Pulmonary artery endothelial cell (primary cell): ENCODE measurements at regions not wholly inside any gene's neighbourhood (a gene's known extent, or its start where the extent isn't known, plus 50 kb on each side); places are given as distances from the start of the nearest gene placed in this dataset.

Experiments used
- DNase-seq: peaks from one replicate; pipeline ENCODE4 v3.0.0-alpha.2; 2011; ENCODE audit warnings: low read depth, low spot score

DNA sequence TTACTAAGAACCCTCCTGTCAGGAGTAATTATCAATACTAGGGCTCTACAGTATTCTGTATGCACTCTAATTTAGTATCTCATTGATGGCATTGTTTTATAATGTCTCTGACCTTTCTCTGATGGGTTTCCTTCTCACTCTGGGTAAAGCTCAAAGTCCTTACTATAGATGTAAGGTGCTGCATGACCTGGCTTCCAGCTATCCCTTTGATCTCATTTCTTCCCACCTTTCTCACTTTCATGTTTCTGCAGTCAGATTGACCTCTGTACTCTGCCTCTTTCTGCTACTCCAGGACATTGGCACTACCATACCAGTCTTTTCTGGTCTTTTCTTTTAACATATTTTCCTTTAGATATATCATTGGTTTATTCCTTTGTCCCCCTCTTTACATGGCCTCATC is 2332.8 kb upstream of the C9orf72 start:
- DNase-seq = no peak

DNA sequence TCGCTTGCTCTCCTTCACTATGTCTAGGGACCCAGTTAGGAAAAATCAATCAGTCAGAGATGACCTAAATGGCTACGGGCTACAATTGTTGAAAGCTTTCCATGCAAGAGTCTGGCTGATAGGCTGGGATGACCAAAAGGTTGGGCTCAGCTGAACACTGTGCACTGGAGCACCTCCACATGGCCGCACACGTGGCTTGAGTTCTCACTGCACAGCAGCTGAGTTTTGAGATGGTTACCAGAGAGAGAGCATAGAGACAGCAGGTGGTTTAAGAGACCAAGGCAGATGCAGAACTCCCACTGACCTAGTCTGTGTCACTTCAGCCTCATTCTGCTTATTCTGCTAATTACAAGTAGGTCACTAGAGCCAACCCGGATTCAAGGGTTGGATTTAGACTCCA is 2354.8 kb upstream of the C9orf72 start:
- no peak for DNase-seq

DNA sequence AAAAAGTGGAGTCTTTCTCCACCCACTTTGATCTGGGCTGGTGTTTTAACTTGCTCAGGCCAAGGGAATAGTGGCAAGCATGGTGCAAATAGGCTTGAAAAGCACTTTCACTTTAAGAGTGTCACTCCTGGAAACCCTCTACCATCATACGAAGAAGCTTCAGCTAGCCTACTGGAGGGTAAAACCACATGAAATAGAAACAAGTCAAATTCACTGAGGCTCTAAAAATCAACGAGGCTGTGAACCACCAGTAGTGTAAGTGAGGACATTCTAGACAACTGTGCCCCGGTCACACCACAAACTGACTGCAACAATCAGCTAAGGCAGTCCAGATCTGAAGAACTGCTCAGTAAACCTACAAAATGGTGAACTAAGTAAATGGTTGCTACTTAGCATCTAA is 2366.3 kb upstream of the C9orf72 start:
- no peak for DNase-seq

- no peak for DNase-seq
Measured at GRCh38 chr9:29945012-29945411, 2371.7 kb upstream of the C9orf72 start.

DNA sequence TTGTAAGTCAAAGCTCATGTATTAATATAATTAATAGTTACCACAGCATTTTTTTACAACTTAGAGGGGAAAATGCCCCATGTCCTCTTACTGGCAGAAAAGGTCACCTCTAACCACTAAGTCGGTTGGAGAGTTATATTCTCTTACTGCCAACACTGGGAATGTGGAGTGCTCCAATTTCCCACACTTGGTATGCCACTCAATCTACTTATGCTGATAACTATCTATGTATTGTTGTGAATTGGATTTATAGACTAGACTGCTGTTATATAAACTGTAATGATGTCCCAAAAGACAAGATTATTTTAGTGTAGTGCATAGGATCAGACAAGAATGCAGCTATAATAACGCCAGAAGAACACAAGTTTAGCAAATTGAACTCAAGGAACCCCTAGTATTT is 2385.2 kb upstream of the C9orf72 start:
- no peak for DNase-seq

- DNase-seq = no peak
Measured at GRCh38 chr9:29965834-29966233, 2392.6 kb upstream of the C9orf72 start.

DNA sequence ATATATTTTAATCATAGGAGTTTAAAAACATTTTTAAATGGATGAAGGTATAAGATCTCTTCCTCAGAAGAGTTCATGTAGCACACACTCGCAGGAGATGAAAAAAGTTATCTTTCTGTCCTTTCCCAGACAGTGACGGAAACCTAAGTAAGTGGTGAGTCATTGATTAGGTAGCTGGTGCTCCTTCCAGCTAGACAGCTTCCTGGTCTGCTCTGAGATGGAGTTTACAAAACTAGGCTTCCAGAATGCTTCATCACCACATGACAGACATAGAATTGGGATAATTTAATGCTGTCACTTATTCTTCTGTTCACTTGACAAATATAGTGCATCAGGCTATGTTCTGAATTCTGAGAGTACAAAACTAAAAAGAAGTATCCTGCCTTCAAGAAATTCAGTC is 2393.0 kb upstream of the C9orf72 start:
- DNase-seq = no peak

DNA sequence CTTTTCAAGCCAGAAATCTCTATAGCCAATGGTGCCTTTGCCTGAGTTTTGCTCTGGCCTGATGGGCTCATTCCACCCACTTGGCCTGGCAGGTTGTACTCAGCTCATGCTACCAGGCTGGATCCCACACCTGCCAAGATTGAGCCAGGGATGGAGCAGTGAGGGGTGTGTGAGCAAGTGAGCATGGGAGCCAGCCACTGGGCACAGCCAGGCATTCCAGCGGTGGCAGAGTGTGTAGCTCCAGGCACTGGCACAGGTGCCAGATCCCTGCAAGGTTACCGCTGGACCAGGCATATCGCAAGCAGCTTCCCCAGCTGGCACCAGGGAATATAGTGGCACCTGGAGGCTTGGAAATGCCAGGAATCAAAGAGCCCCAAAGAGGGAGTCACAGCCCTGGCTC is 2395.6 kb upstream of the C9orf72 start:
- no peak for DNase-seq

GRCh38 chr9:29969408-29969807 is 2396.1 kb upstream of the C9orf72 start:
- DNase-seq = no peak

- DNase-seq = no peak
Measured at GRCh38 chr9:29969856-29970647, 2396.8 kb upstream of the C9orf72 start.

- DNase-seq = no peak
Measured at GRCh38 chr9:29974197-29974596, 2400.9 kb upstream of the C9orf72 start.

GRCh38 chr9:29976981-29977380 is 2403.7 kb upstream of the C9orf72 start:
- no peak for DNase-seq

DNA sequence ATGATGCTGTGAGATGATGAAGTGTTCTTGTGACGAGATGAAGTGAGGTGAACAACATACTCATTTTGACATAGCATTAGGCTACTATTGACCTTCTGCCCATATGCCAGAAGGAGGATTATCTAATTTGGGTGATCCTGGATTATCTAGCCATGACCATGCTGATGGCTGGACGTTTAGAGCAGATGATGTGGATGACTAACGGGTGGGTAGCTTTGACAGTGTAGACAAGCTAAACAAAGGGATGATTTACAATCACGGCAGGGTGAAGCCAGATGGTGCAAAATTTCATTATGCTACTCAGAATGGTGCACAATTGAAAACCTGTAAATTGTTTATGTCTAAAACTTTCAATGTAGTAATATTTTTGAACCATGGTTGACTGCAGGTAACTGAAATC is 2403.4 kb upstream of the ACO1 start:
- no peak for DNase-seq

DNA sequence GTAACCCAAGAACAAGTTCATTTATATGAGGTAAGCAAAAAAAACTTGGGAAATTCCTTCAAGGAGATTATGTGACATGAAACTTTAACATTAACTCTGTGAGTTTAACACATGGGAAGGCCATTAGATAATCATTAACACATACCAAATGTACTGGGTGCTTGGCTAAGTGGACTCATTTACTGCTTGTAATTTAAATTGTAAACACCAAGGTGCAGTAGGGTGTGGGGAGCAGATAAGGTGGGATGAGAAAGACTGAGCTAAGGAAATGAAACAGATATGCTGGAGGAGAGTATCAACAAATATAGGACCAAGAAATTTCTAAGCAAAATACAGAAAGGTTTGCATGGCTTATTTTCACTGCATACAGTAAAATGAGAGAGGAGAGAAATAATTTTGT is 2384.8 kb upstream of the ACO1 start:
- no peak for DNase-seq

DNA sequence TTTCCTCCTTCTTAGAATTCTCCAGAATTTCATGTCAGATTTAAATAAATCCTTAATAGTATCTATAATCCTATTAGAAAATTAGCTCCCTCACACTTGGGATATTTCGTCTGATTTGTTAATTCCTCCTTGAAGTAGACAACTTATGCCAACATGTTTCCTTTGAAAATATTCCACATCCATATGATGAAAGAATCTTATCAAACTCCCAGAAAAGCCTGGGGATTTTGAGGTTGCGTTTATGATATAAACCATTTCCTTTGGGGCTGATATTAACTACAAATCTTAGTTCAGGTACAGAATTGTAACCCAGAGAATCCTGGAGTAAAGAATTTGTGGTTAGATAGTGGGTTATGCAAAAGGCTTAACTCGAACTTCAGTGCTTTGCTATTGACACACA is 2373.8 kb upstream of the ACO1 start:
- DNase-seq = no peak

DNA sequence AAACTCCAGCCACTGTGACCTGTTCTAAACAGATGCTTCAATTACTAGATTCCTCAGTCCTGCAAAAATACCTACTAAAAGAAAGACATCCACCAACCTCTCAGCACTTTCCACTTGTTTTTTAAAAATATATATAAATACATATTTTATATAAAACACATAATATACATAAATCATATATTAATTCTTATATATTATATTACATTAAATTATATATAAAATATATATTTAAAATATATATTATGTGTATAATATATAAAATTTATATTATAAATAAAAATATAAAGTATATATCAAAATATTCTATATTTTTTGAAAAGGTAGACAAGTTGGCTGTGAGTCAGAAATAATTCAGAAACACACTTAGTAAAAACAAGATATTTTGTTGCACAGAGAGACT is 2371.8 kb upstream of the ACO1 start:
- no peak for DNase-seq

DNA sequence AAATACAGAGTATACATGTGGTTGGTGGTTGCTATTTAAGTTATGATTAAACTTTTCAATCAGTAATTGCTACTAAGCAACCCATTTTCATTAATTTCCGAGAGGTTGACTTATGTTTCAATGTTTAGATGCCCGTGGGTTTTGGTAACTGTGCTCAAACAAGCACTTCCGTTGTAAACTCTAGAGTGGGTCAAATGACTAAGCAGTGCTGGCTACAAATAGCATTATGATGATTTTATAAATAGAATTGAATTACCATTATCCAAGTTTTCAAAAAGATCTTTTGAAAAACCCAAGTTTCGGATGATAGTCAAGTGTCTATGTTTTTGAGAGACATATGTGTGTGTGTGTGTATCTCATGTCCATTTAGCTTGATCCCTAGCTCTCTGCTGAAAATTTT is 2369.4 kb upstream of the ACO1 start:
- no peak for DNase-seq

GRCh38 chr9:30020161-30020560 is 2364.3 kb upstream of the ACO1 start:
- DNase-seq = no peak

GRCh38 chr9:30035761-30036160 is 2348.7 kb upstream of the ACO1 start:
- no peak for DNase-seq

DNA sequence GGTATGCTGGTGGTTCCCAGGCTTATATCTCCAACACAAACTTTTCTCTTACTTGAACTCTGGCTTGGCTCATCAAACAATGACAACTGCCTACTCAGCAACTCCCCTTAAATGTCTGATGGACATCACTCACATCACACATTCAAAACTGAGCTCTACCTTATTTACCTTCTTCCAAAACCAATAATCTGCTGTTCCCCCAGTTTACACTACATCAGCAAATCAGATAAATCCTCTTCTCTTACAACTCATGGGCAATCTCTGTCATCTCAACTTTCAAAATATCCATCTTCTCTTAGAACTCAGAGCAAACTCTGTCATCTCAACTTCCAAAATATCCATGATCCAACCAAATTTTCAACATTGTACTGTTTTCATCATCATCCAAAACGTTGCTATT is 2347.9 kb upstream of the ACO1 start:
- no peak for DNase-seq

GRCh38 chr9:30039712-30040111 is 2344.7 kb upstream of the ACO1 start:
- DNase-seq = no peak

GRCh38 chr9:30048396-30048795 is 2336.0 kb upstream of the ACO1 start:
- DNase-seq = no peak

GRCh38 chr9:30058463-30058862 is 2326.0 kb upstream of the ACO1 start:
- no peak for DNase-seq

GRCh38 chr9:30060976-30061375 is 2323.5 kb upstream of the ACO1 start:
- DNase-seq = no peak
